ENCODE measurements at regions not wholly inside any gene's neighbourhood (a gene's known extent, or its start where the extent isn't known, plus 50 kb on each side); places are given as distances from the start of the nearest gene placed in this dataset.

GRCh38 chr20:11807054-11808048, 110.3 kb upstream of the BTBD3 start:
- Mint-ChIP-seq H3K36me3 (ENCODE audit: low read depth) (no peaks in the 10 kb centered on the region), H3K27me3 (no peaks in the 10 kb centered on the region), H3K27ac (no peak overlapping the region), H3K4me1 (ENCODE audit: low read depth) (no peaks in the 10 kb centered on the region), H3K4me3 (no peak overlapping the region), H3K9me3 (no peaks in the 10 kb centered on the region)
- ATAC-seq (ENCODE audit: poor library complexity): no peak
- no peak for DNase-seq
- ChIA-PET POLR2A (no interaction called here), CTCF (no interaction called here)
- Histone ChIP-seq H3K4me1 (ENCODE audit: insufficient read depth, low read length) (no peaks in the 10 kb centered on the region), H3K27me3 (ENCODE audit: control insufficient read depth in 1 of 2, insufficient read depth in 2 of 2, low read length in 2 of 2) (no peaks in the 10 kb centered on the region), H3K9me3 (ENCODE audit: control insufficient read depth in 1 of 2, insufficient read depth in 1 of 2, low read length in 2 of 2) (no peaks in the 10 kb centered on the region), H3K36me3 (ENCODE audit: insufficient read depth, low read length) (no peaks in the 10 kb centered on the region), H3K4me3 (ENCODE audit: low read length) (no peak overlapping the region), H3K27ac (ENCODE audit: low read depth in 1 of 2, low read length in 2 of 2) (no peak overlapping the region)
- TF ChIP-seq CTCF (IDR thresholded peaks at IDR 0.05): no peak
- intact Hi-C loops (cut with DNase I, micrococcal nuclease): no loop called here

- intact Hi-C loops (cut with DNase I, micrococcal nuclease): no loop called here
- H3K9me3 ChIP-seq (ENCODE audit: control insufficient read depth in 1 of 2, insufficient read depth in 1 of 2, low read length in 2 of 2): no peaks in the 10 kb centered on the region
- Mint-ChIP-seq H3K9me3 (no peaks in the 10 kb centered on the region), H3K27ac (no peak overlapping the region), H3K4me1 (ENCODE audit: low read depth) (no peaks in the 10 kb centered on the region), H3K27me3 (no peaks in the 10 kb centered on the region), H3K36me3 (ENCODE audit: low read depth) (no peaks in the 10 kb centered on the region), H3K4me3 (no peak overlapping the region)
- no peak overlapping the region for H3K4me3 ChIP-seq (ENCODE audit: low read length)
- H3K36me3 ChIP-seq (ENCODE audit: insufficient read depth, low read length): no peaks in the 10 kb centered on the region
- DNase-seq (no peak), ATAC-seq (ENCODE audit: poor library complexity) (no peak)
- no peaks in the 10 kb centered on the region for H3K4me1 ChIP-seq (ENCODE audit: insufficient read depth, low read length)
- no peak for TF ChIP-seq CTCF (IDR thresholded peaks at IDR 0.05)
- ChIA-PET CTCF (no interaction called here), POLR2A (no interaction called here)
- no peaks in the 10 kb centered on the region for H3K27me3 ChIP-seq (ENCODE audit: control insufficient read depth in 1 of 2, insufficient read depth in 2 of 2, low read length in 2 of 2)
- no peak overlapping the region for H3K27ac ChIP-seq (ENCODE audit: low read depth in 1 of 2, low read length in 2 of 2)
These were observed 108.9 kb upstream of the BTBD3 start for GRCh38 chr20:11808841-11809240.

- no peak for ATAC-seq (ENCODE audit: poor library complexity)
- ChIA-PET POLR2A (no interaction called here), CTCF (no interaction called here)
- Histone ChIP-seq H3K27me3 (ENCODE audit: control insufficient read depth in 1 of 2, insufficient read depth in 2 of 2, low read length in 2 of 2) (no peaks in the 10 kb centered on the region), H3K9me3 (ENCODE audit: control insufficient read depth in 1 of 2, insufficient read depth in 1 of 2, low read length in 2 of 2) (no peaks in the 10 kb centered on the region), H3K27ac (ENCODE audit: low read depth in 1 of 2, low read length in 2 of 2) (no peak overlapping the region), H3K4me1 (ENCODE audit: insufficient read depth, low read length) (no peaks in the 10 kb centered on the region), H3K36me3 (ENCODE audit: insufficient read depth, low read length) (no peaks in the 10 kb centered on the region), H3K4me3 (ENCODE audit: low read length) (no peak overlapping the region)
- Mint-ChIP-seq H3K4me3 (no peak overlapping the region), H3K27me3 (no peaks in the 10 kb centered on the region), H3K27ac (no peak overlapping the region), H3K4me1 (ENCODE audit: low read depth) (no peaks in the 10 kb centered on the region), H3K36me3 (ENCODE audit: low read depth) (no peaks in the 10 kb centered on the region), H3K9me3 (no peaks in the 10 kb centered on the region)
- no peak for DNase-seq
- intact Hi-C loops (cut with DNase I, micrococcal nuclease): no loop called here
- TF ChIP-seq CTCF (IDR thresholded peaks at IDR 0.05): no peak
These were observed 107.2 kb upstream of the BTBD3 start for GRCh38 chr20:11810311-11811083.

Measured in CD4-positive, alpha-beta T cell (primary cell).